Heart left ventricle (tissue), 16 donors: ENCODE measurements at regions not wholly inside any gene's neighbourhood (a gene's known extent, or its start where the extent isn't known, plus 50 kb on each side); places are given as distances from the start of the nearest gene placed in this dataset.
A peak's percentile ranks its signal among the peaks of the same experiment; 100 is the strongest.

Experiments
- ATAC-seq, 4 donors: fragments of 200-7000 bp; cut with Tn5 transposase; one replicate each; pipeline ENCODE4 v1.9.1; 2020 to 2022; ENCODE audit warnings: moderate library complexity in 4 of 4, mild to moderate bottlenecking in 3 of 4, moderate number of reproducible peaks in 1 of 4
- DNase-seq, 5 donors: peaks; one replicate each; pipeline ENCODE4 v3.0.0-alpha.2; 2020
- H3K27ac ChIP-seq, 12 donors: fragments of 200-600 bp; sonication (generic) in 4 of 12; one replicate each; pipeline versions ENCODE4 v1.5.0 to v1.8.0; 2016 to 2022; ENCODE audit warnings: mild to moderate bottlenecking in 2 of 12
- H3K27me3 ChIP-seq, 9 donors: fragments of 200-600 bp; sonication (generic) in 2 of 9; one replicate each; pipeline versions ENCODE4 v1.5.1 to v1.8.0; 2016 to 2022; ENCODE audit warnings: mild to moderate bottlenecking in 3 of 9
- H3K36me3 ChIP-seq, 9 donors: fragments of 200-600 bp; sonication (generic) in 2 of 9; one replicate each; pipeline versions ENCODE4 v1.5.0 to v1.8.0; 2018 to 2022; ENCODE audit warnings: mild to moderate bottlenecking in 2 of 9
- H3K4me1 ChIP-seq, 12 donors: fragments of 200-600 bp; sonication (generic) in 4 of 12; one replicate each; pipeline versions ENCODE4 v1.5.0 to v1.8.0; 2016 to 2022; ENCODE audit warnings: mild to moderate bottlenecking in 3 of 12
- H3K4me3 ChIP-seq, 12 donors: fragments of 200-600 bp; sonication (generic) in 4 of 12; one replicate each; pipeline versions ENCODE4 v1.5.0 to v1.8.0; 2017 to 2022; ENCODE audit warnings: mild to moderate bottlenecking in 9 of 12, moderate library complexity in 4 of 12
- H3K9me3 ChIP-seq, 12 donors: fragments of 200-600 bp; sonication (generic) in 4 of 12; one replicate each; pipeline versions ENCODE4 v1.5.0 to v1.8.0; 2016 to 2022; ENCODE audit warnings: mild to moderate bottlenecking in 1 of 12
- POLR2A ChIP-seq, 2 donors: fragments of 450-650 bp; IDR thresholded peaks; one replicate each; pipeline ENCODE4 v1.6.1; 2017; ENCODE audit warnings: antibody characterized with exemption in 2 of 2, mild to moderate bottlenecking in 2 of 2, moderate library complexity in 2 of 2
- WGBS, 4 donors: extraction: QIAGEN DNeasy Blood & Tissue Kit in 2 of 4; methylation state at CpG; one replicate each; pipeline versions ENCODE4 v1.1.5 to v1.1.7; 2013 to 2018; 5-methylcytosine and 5-hydroxymethylcytosine counted together
- intact Hi-C, 10 donors: fragments of 100-400 bp; cut with DNase I; formaldehyde crosslinking; loops; one replicate each; pipeline versions ENCODE4 v1.11.1 to v1.14.2; 2022
- TF ChIP-seq, protein P1 (sequence below), 12 donors: fragments of 200-600 bp; sonication (generic) in 4 of 12; IDR thresholded peaks; one replicate each; pipeline versions ENCODE4 v1.5.0 to v1.8.0; 2018 to 2022; ENCODE audit warnings: antibody characterized with exemption in 12 of 12, mild to moderate bottlenecking in 5 of 12
- donor health status: ischemic (EF 13 %, LVEDD 7.1; RV severe dilation, severe dysfunction).
- donor health status: healthy with polysubstance abuse.
- donor health status: DM: no; HTN: yes; CAD: no.
- donor health status: DM: no; HTN: no; CAD: no.
- donor health status: ischemic (EF 25% LVEDD 6.9; RV normal size, moderate dysfunction).
- donor health status: ischemic (EF 25% LVEDD 5.7; RV mildly dilated, moderate dysfunction).
- donor health status: healthy.
- donor health status: DM: yes; HTN: yes; CAD: no.
- donor health status: ischemic (EF 35%, LVEDD 5.7; RV mildly dilated, moderate dysfunction).
- donor health status: nonischemic (EF 11% LVEDD 7.7; RV severe dilation, severe dysfunction).
- donor health status: DM: yes; HTN: yes; CAD: no.
- donor health status: PGD.
- donor health status: ischemic (EF 29% LVEDD 5.4; RV normal size, mild dysfunction).
- donor health status: nonischemic (EF 23%, LVEDD 6.1; RV moderate dilation, normal function).

DNA sequence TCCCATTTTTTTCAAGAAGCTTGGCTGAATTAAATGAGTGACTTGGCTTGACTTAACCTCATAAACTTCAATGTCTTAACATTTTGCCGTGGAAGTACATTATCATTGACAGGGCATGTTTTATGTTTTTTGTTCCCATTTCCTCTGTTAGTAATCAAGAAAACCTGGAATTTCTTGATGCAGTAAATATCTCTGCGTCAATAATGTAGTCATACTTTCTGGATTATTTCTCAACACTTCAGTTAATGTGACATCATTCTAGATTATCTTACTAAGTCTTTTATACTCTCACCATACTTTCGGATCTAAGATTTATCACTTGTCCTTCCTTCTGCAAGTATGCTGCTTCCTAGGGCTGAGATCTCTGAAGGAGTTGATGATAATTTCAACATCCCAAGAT, 58.6 kb upstream of the PGR start:
- peak in 1 of 4 donors; percentile 31 for ATAC-seq
- Histone ChIP-seq H3K36me3 (no peaks in the 10 kb centered on the region), H3K27me3 (no peaks in the 10 kb centered on the region), H3K9me3 (no peaks in the 10 kb centered on the region), H3K27ac (peak overlapping the region in 3 of 12 donors; percentile 5 to 22 (median 11)), H3K4me1 (peaks cover 0 to 9% (median 0%) of the 10 kb centered on the region in 12 donors), H3K4me3 (no peak overlapping the region)
- intact Hi-C loops = loop anchor here in 2 of 10 donors (5.0 to 10.0 kb wide), 2 partner anchors 53 to 1339 kb away; no protein-coding TSS in a partner anchor
- 61 to 71% (median 67%) methylated on average over 3 of the region's 3 CpGs for WGBS, 4 donors
- TF ChIP-seq, protein P1, sequence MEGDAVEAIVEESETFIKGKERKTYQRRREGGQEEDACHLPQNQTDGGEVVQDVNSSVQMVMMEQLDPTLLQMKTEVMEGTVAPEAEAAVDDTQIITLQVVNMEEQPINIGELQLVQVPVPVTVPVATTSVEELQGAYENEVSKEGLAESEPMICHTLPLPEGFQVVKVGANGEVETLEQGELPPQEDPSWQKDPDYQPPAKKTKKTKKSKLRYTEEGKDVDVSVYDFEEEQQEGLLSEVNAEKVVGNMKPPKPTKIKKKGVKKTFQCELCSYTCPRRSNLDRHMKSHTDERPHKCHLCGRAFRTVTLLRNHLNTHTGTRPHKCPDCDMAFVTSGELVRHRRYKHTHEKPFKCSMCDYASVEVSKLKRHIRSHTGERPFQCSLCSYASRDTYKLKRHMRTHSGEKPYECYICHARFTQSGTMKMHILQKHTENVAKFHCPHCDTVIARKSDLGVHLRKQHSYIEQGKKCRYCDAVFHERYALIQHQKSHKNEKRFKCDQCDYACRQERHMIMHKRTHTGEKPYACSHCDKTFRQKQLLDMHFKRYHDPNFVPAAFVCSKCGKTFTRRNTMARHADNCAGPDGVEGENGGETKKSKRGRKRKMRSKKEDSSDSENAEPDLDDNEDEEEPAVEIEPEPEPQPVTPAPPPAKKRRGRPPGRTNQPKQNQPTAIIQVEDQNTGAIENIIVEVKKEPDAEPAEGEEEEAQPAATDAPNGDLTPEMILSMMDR (IDR thresholded peaks at IDR 0.05) = no peak
- TF ChIP-seq POLR2A (IDR thresholded peaks at IDR 0.05) = no peak
- no peak for DNase-seq

DNA sequence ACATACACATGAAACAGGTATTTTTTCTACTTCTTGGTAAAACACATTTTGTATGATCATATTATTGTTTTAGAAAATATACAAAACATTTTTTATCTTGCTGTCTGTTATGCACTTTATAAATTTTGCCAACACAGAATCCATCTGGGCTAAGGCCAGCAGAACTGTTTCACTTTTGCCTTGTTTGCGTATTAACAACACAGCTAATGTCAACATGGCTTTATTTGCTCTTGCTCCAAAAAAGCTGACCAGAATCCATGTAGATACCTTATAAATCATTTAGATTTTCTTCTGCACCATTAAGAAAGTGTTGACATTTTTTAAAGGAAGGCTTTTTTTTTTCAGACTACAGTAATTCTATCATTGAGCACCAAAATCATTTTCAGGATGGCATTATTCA, 58.1 kb upstream of the PGR start:
- no peaks in the 10 kb centered on the region for H3K36me3 ChIP-seq
- H3K4me1 ChIP-seq = peaks cover 0 to 9% (median 0%) of the 10 kb centered on the region in 12 donors
- H3K27ac ChIP-seq = peak overlapping the region in 3 of 12 donors; percentile 5 to 22 (median 8)
- no peak overlapping the region for H3K4me3 ChIP-seq
- intact Hi-C loops = loop anchor here in 2 of 10 donors (5.0 to 10.0 kb wide), 2 partner anchors 53 to 1340 kb away; no protein-coding TSS in a partner anchor
- WGBS, 4 donors = 78 to 86% (median 82%) methylated on average over 1 of the region's 1 CpG
- no peaks in the 10 kb centered on the region for H3K9me3 ChIP-seq
- no peak for ATAC-seq
- TF ChIP-seq POLR2A (IDR thresholded peaks at IDR 0.05) = no peak
- TF ChIP-seq, protein P1 (IDR thresholded peaks at IDR 0.05) = no peak
- H3K27me3 ChIP-seq = no peaks in the 10 kb centered on the region
- DNase-seq = no peak

DNA sequence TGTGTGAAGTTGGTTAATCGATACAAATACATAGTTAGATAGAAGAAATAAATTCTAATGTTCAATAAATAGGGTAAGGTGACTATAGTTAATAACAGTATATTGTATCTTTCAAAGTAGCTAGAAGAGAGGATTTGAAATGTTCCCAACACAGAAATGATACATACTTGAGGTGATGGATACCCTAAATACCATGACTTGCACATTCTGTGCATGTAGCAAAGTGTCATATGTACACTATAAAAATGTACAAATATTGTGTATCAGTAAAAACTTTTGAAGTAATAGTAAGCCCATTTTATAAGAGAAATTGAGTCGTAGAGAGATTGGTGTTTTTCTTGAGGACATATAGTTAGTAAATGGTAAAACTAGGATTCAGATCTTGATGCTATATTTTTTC, 56.4 kb upstream of the PGR start:
- 84 to 87% (median 86%) methylated on average over 2 of the region's 2 CpGs for WGBS, 4 donors
- H3K36me3 ChIP-seq = no peaks in the 10 kb centered on the region
- no peak for DNase-seq
- intact Hi-C loops = loop anchor here in 2 of 10 donors (5.0 to 10.0 kb wide), 2 partner anchors 51 to 1341 kb away; no protein-coding TSS in a partner anchor
- no peak for ATAC-seq
- H3K9me3 ChIP-seq = no peaks in the 10 kb centered on the region
- no peak overlapping the region for H3K27ac ChIP-seq
- H3K27me3 ChIP-seq = no peaks in the 10 kb centered on the region
- H3K4me1 ChIP-seq = peaks cover 0 to 9% (median 0%) of the 10 kb centered on the region in 12 donors
- H3K4me3 ChIP-seq = no peak overlapping the region
- TF ChIP-seq, protein P1 (IDR thresholded peaks at IDR 0.05) = no peak
- TF ChIP-seq POLR2A (IDR thresholded peaks at IDR 0.05) = no peak

DNA sequence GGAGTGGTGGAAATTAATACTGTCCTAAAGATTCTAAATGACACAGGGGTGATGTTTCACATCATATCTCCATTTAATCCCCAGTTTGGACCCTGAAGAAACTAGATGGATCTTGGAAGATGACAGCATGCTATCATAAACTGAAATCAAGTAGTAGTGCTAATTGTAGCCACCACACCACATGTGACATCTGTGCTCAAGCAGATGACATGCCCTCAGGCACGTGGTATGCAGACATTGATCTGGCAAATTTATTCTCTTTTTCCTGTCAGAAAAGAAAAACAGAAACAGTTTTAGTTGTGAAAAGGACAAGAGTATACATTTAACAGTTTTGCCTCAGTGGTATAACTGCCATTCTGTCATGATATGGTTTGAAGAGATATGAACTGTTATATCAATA, 52.9 kb upstream of the PGR start:
- no peak for TF ChIP-seq POLR2A (IDR thresholded peaks at IDR 0.05)
- TF ChIP-seq, protein P1 (IDR thresholded peaks at IDR 0.05) = no peak
- H3K4me3 ChIP-seq = no peak overlapping the region
- no peaks in the 10 kb centered on the region for H3K9me3 ChIP-seq
- H3K27ac ChIP-seq = no peak overlapping the region
- intact Hi-C loops = loop anchor here in 1 of 10 donors (10.0 kb wide), 1 partner anchor 48 kb away; no protein-coding TSS in a partner anchor
- no peaks in the 10 kb centered on the region for H3K27me3 ChIP-seq
- ATAC-seq (no peak), DNase-seq (no peak)
- H3K4me1 ChIP-seq = no peaks in the 10 kb centered on the region
- WGBS, 4 donors = 47 to 59% (median 51%) methylated on average over 1 of the region's 1 CpG
- H3K36me3 ChIP-seq = no peaks in the 10 kb centered on the region
